GM19240 (cell line): ENCODE measurements at regions not wholly inside any gene's neighbourhood (a gene's known extent, or its start where the extent isn't known, plus 50 kb on each side); places are given as distances from the start of the nearest gene placed in this dataset.

ENCODE experiments used
- DNase-seq: peaks from one replicate; pipeline ENCODE4 v3.0.0; 2011; ENCODE audit warnings: low spot score; ENCODE audit not compliant: insufficient read length

- no peak for DNase-seq
These were observed 53.4 kb downstream of the RPLP1 start for GRCh38 chr15:69505956-69506556.

GRCh38 chr15:69508659-69509058, 56.0 kb downstream of the RPLP1 start:
- DNase-seq, result no peak

- no peak for DNase-seq
These were observed 56.5 kb downstream of the RPLP1 start for GRCh38 chr15:69509131-69509530.

- DNase-seq, result no peak
These were observed 57.9 kb downstream of the RPLP1 start for GRCh38 chr15:69510556-69510955.

- DNase-seq, result no peak
These were observed 58.4 kb downstream of the RPLP1 start for GRCh38 chr15:69511015-69511414.

- no peak for DNase-seq
These were observed 59.2 kb downstream of the RPLP1 start for GRCh38 chr15:69511716-69512340.

- DNase-seq, result no peak
These were observed 60.9 kb downstream of the RPLP1 start for GRCh38 chr15:69513450-69513960.

GRCh38 chr15:69513986-69514385, 61.4 kb downstream of the RPLP1 start:
- no peak for DNase-seq

GRCh38 chr15:69515508-69515907, 62.9 kb downstream of the RPLP1 start:
- DNase-seq, result no peak

- no peak for DNase-seq
These were observed 63.3 kb downstream of the RPLP1 start for GRCh38 chr15:69515926-69516325.

- no peak for DNase-seq
These were observed 64.4 kb downstream of the RPLP1 start for GRCh38 chr15:69517052-69517451.

GRCh38 chr15:69518806-69519205, 66.2 kb downstream of the RPLP1 start:
- no peak for DNase-seq

- DNase-seq, result no peak
These were observed 67.4 kb downstream of the RPLP1 start for GRCh38 chr15:69520067-69520466.

- DNase-seq, result no peak
These were observed 69.7 kb downstream of the RPLP1 start for GRCh38 chr15:69522361-69522760.

- peak; percentile 56 for DNase-seq
These were observed 70.7 kb downstream of the RPLP1 start for GRCh38 chr15:69523010-69524001.

GRCh38 chr15:69524296-69524695, 71.7 kb downstream of the RPLP1 start:
- no peak for DNase-seq

- DNase-seq, result no peak
These were observed 72.2 kb downstream of the RPLP1 start for GRCh38 chr15:69524814-69525213.

- DNase-seq, result no peak
These were observed 72.9 kb downstream of the RPLP1 start for GRCh38 chr15:69525543-69525942.

GRCh38 chr15:69526081-69527061, 73.8 kb downstream of the RPLP1 start:
- DNase-seq, result no peak

GRCh38 chr15:69529141-69529540, 76.5 kb downstream of the RPLP1 start:
- no peak for DNase-seq
